CD4-positive, CD25-positive, alpha-beta regulatory T cell (primary cell): ENCODE measurements at regions not wholly inside any gene's neighbourhood (a gene's known extent, or its start where the extent isn't known, plus 50 kb on each side); places are given as distances from the start of the nearest gene placed in this dataset.

Experiments
- ATAC-seq, 2 donors: fragments of 150-1000 bp; cut with Tn5 transposase; one replicate each; pipeline ENCODE4 v1.10.0; 2021; ENCODE audit warnings: low read depth in 2 of 2, moderate number of reproducible peaks in 2 of 2, moderate library complexity in 1 of 2
- DNase-seq, 3 donors: peaks; one replicate each; pipeline versions ENCODE4 v3.0.0 to v3.0.0-alpha.2; 2012 to 2022; ENCODE audit warnings: mixed read lengths in 1 of 3
- H3K27ac ChIP-seq: one replicate; pipeline ENCODE4 v1.7.0; 2013; ENCODE audit warnings: mild to moderate bottlenecking, low read length; ENCODE audit not compliant: insufficient read depth, poor library complexity, severe bottlenecking
- H3K27me3 ChIP-seq: one replicate; pipeline ENCODE4 v1.7.0; 2013; ENCODE audit warnings: low read length; ENCODE audit not compliant: control insufficient read depth, insufficient read depth
- H3K36me3 ChIP-seq: one replicate; pipeline ENCODE4 v1.7.0; 2013; ENCODE audit warnings: mild to moderate bottlenecking, low read length, moderate library complexity; ENCODE audit not compliant: control insufficient read depth, insufficient read depth
- H3K4me1 ChIP-seq: 2 replicates; pipeline ENCODE4 v1.7.0; 2013; ENCODE audit warnings: mild to moderate bottlenecking, low read length; ENCODE audit not compliant: insufficient read depth, control insufficient read depth, poor library complexity, severe bottlenecking
- H3K4me3 ChIP-seq: one replicate; pipeline ENCODE4 v1.7.0; 2013; ENCODE audit warnings: low read depth, mild to moderate bottlenecking, low read length, moderate library complexity
- H3K9me3 ChIP-seq, 2 experiments: 1 replicate in 1 of 2; 2 replicates in 1 of 2; pipeline ENCODE4 v1.7.0; 2013; ENCODE audit warnings: low read length in 2 of 2, mild to moderate bottlenecking in 1 of 2, moderate library complexity in 1 of 2; ENCODE audit not compliant: control insufficient read depth in 2 of 2
- H3K27ac Mint-ChIP-seq, 3 donors: one replicate each; pipeline ENCODE4 v1.8.0; 2020 to 2022; ENCODE audit warnings: mild to moderate bottlenecking in 3 of 3, mixed read lengths in 3 of 3, moderate library complexity in 2 of 3
- H3K27me3 Mint-ChIP-seq: one replicate; pipeline ENCODE4 v1.8.0; 2022; ENCODE audit warnings: mild to moderate bottlenecking, mixed read lengths
- H3K36me3 Mint-ChIP-seq: one replicate; pipeline ENCODE4 v1.8.0; 2020; ENCODE audit warnings: mixed read lengths
- H3K4me1 Mint-ChIP-seq, 4 donors: one replicate each; pipeline ENCODE4 v1.8.0; 2020 to 2022; ENCODE audit warnings: mixed read lengths in 4 of 4, mild to moderate bottlenecking in 1 of 4
- H3K4me3 Mint-ChIP-seq, 4 donors: one replicate each; pipeline ENCODE4 v1.8.0; 2020 to 2022; ENCODE audit warnings: mild to moderate bottlenecking in 4 of 4, mixed read lengths in 4 of 4, moderate library complexity in 3 of 4
- H3K9me3 Mint-ChIP-seq, 7 donors: one replicate each; pipeline ENCODE4 v1.8.0; 2020 to 2022; ENCODE audit warnings: mixed read lengths in 7 of 7, mild to moderate bottlenecking in 3 of 7, moderate library complexity in 2 of 7

DNA sequence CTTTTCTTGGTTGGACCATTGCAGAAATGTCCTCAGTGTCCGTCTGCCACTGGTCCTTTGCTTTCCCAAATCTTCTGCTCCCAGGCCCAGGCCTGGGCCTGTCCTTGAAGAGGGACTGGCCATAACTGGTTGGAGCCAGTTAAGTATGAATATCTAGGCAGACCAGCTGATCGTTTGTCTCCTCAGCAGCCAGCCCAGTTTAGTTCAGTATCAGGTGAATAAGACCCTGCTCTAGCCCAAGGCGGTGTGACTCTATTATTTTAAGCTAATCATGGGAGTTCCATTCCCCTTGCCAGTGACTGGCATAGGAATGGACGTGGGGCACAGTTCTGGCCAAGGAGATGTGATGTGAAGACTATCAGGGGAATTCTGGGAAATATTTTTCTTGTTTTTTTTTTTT lies 73.9 kb upstream of the RASGRF1 start:
- H3K27ac Mint-ChIP-seq, result no peak overlapping the region
- Histone ChIP-seq H3K4me1 (no peaks in the 10 kb centered on the region), H3K27me3 (peaks cover 3% of the 10 kb centered on the region), H3K27ac (no peak overlapping the region), H3K9me3 (no peaks in the 10 kb centered on the region), H3K36me3 (no peaks in the 10 kb centered on the region), H3K4me3 (no peak overlapping the region)
- no peak overlapping the region for H3K4me3 Mint-ChIP-seq
- H3K4me1 Mint-ChIP-seq, result no peaks in the 10 kb centered on the region
- H3K27me3 Mint-ChIP-seq, result peaks cover 5% of the 10 kb centered on the region
- ATAC-seq (no peak), DNase-seq (no peak)
- H3K9me3 Mint-ChIP-seq, result peaks cover 0 to 2% (median 0%) of the 10 kb centered on the region in 7 donors
- H3K36me3 Mint-ChIP-seq, result no peaks in the 10 kb centered on the region

GRCh38 chr15:79164043-79164442 lies 73.5 kb upstream of the RASGRF1 start:
- DNase-seq (no peak), ATAC-seq (no peak)
- peaks cover 3% of the 10 kb centered on the region for H3K27me3 ChIP-seq
- no peaks in the 10 kb centered on the region for H3K9me3 ChIP-seq
- Mint-ChIP-seq H3K4me1 (no peaks in the 10 kb centered on the region), H3K36me3 (no peaks in the 10 kb centered on the region), H3K27ac (no peak overlapping the region), H3K4me3 (no peak overlapping the region), H3K9me3 (peaks cover 0 to 2% (median 0%) of the 10 kb centered on the region in 7 donors), H3K27me3 (peaks cover 6% of the 10 kb centered on the region)
- H3K36me3 ChIP-seq, result no peaks in the 10 kb centered on the region
- H3K27ac ChIP-seq, result no peak overlapping the region
- no peaks in the 10 kb centered on the region for H3K4me1 ChIP-seq
- no peak overlapping the region for H3K4me3 ChIP-seq

- no peak for DNase-seq
- peaks cover 0 to 2% (median 0%) of the 10 kb centered on the region in 7 donors for H3K9me3 Mint-ChIP-seq
- H3K4me1 Mint-ChIP-seq, result no peaks in the 10 kb centered on the region
- H3K27me3 Mint-ChIP-seq, result peaks cover 12% of the 10 kb centered on the region
- Histone ChIP-seq H3K27me3 (peaks cover 3% of the 10 kb centered on the region), H3K36me3 (no peaks in the 10 kb centered on the region), H3K27ac (no peak overlapping the region), H3K4me3 (no peak overlapping the region), H3K9me3 (no peaks in the 10 kb centered on the region), H3K4me1 (no peaks in the 10 kb centered on the region)
- ATAC-seq, result no peak
- H3K36me3 Mint-ChIP-seq, result no peaks in the 10 kb centered on the region
- H3K27ac Mint-ChIP-seq, result no peak overlapping the region
- H3K4me3 Mint-ChIP-seq, result no peak overlapping the region
Observed at GRCh38 chr15:79163395-79163794, 72.8 kb upstream of the RASGRF1 start.

DNA sequence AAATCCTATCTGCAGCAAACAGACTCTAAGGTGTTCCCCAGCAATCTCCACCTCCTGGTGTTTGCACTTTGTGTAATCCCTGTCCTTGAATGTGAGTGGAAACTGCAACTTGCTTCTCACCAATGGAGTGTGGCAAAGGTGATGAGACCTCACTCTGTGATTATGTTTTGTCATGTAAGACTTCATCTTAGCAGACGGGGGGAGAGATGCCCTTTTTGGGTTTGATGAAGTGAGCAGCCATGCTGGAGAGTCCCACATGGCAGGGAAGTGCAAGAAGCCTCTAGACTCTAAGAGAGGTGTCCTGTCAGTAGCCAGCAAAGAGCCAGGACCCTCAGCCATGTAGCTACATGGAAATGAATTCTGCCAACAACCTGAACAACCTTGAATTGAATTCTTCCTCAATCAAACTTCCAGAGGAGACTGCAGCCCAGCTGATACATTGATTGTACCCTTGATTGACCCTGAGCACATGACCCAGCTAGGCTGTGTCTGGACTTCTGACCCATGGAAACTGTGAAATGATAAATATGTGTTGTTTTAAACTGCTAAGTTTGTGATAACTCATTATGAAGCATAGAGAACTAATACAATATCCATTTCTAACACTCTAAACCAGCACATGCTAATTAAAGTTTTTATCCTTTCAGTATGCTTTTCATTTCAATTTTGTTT lies 71.4 kb upstream of the RASGRF1 start:
- peaks cover 3% of the 10 kb centered on the region for H3K27me3 ChIP-seq
- Mint-ChIP-seq H3K27ac (no peak overlapping the region), H3K4me1 (no peaks in the 10 kb centered on the region), H3K9me3 (peaks cover 0 to 2% (median 0%) of the 10 kb centered on the region in 7 donors), H3K36me3 (no peaks in the 10 kb centered on the region), H3K4me3 (no peak overlapping the region), H3K27me3 (peaks cover 16% of the 10 kb centered on the region)
- no peaks in the 10 kb centered on the region for H3K9me3 ChIP-seq
- no peak overlapping the region for H3K27ac ChIP-seq
- H3K36me3 ChIP-seq, result no peaks in the 10 kb centered on the region
- no peaks in the 10 kb centered on the region for H3K4me1 ChIP-seq
- ATAC-seq (no peak), DNase-seq (no peak)
- H3K4me3 ChIP-seq, result no peak overlapping the region

GRCh38 chr15:79160211-79160610 lies 69.6 kb upstream of the RASGRF1 start:
- Mint-ChIP-seq H3K4me1 (no peaks in the 10 kb centered on the region), H3K4me3 (no peak overlapping the region), H3K27ac (no peak overlapping the region), H3K36me3 (no peaks in the 10 kb centered on the region), H3K27me3 (peaks cover 16% of the 10 kb centered on the region), H3K9me3 (peaks cover 0 to 2% (median 0%) of the 10 kb centered on the region in 7 donors)
- Histone ChIP-seq H3K36me3 (no peaks in the 10 kb centered on the region), H3K9me3 (no peaks in the 10 kb centered on the region), H3K27ac (no peak overlapping the region), H3K4me1 (no peaks in the 10 kb centered on the region), H3K4me3 (no peak overlapping the region), H3K27me3 (peaks cover 3% of the 10 kb centered on the region)
- no peak for ATAC-seq
- no peak for DNase-seq

GRCh38 chr15:79157631-79158592 lies 67.3 kb upstream of the RASGRF1 start:
- no peaks in the 10 kb centered on the region for H3K27me3 ChIP-seq
- peaks cover 18% of the 10 kb centered on the region for H3K27me3 Mint-ChIP-seq
- no peak overlapping the region for H3K4me3 Mint-ChIP-seq
- H3K27ac ChIP-seq, result no peak overlapping the region
- H3K9me3 ChIP-seq, result no peaks in the 10 kb centered on the region
- ATAC-seq, result no peak
- H3K4me3 ChIP-seq, result no peak overlapping the region
- no peaks in the 10 kb centered on the region for H3K4me1 Mint-ChIP-seq
- H3K4me1 ChIP-seq, result no peaks in the 10 kb centered on the region
- H3K36me3 Mint-ChIP-seq, result no peaks in the 10 kb centered on the region
- peaks cover 0 to 2% (median 0%) of the 10 kb centered on the region in 7 donors for H3K9me3 Mint-ChIP-seq
- no peaks in the 10 kb centered on the region for H3K36me3 ChIP-seq
- DNase-seq, result no peak
- no peak overlapping the region for H3K27ac Mint-ChIP-seq

GRCh38 chr15:79156704-79157375 lies 66.3 kb upstream of the RASGRF1 start:
- H3K4me1 ChIP-seq, result no peaks in the 10 kb centered on the region
- ATAC-seq, result no peak
- no peak overlapping the region for H3K4me3 Mint-ChIP-seq
- H3K36me3 ChIP-seq, result no peaks in the 10 kb centered on the region
- no peaks in the 10 kb centered on the region for H3K9me3 ChIP-seq
- no peaks in the 10 kb centered on the region for H3K4me1 Mint-ChIP-seq
- peaks cover 0 to 1% (median 0%) of the 10 kb centered on the region in 7 donors for H3K9me3 Mint-ChIP-seq
- H3K36me3 Mint-ChIP-seq, result no peaks in the 10 kb centered on the region
- H3K27ac ChIP-seq, result no peak overlapping the region
- no peak for DNase-seq
- H3K27me3 Mint-ChIP-seq, result peaks cover 18% of the 10 kb centered on the region
- no peak overlapping the region for H3K4me3 ChIP-seq
- peaks cover 2% of the 10 kb centered on the region for H3K27me3 ChIP-seq
- no peak overlapping the region for H3K27ac Mint-ChIP-seq
